Stomach (tissue), 4 donors: ENCODE measurements at regions not wholly inside any gene's neighbourhood (a gene's known extent, or its start where the extent isn't known, plus 50 kb on each side); places are given as distances from the start of the nearest gene placed in this dataset.

ENCODE experiments used
- CTCF ChIP-seq, 7 experiments: fragments of 450-650 bp in 4 of 7; fragments of 200-600 bp in 3 of 7; sonication (generic) in 3 of 7; IDR thresholded peaks; one replicate each; pipeline ENCODE4 v1.5.1; 2016 to 2019; ENCODE audit warnings: antibody characterized with exemption in 7 of 7, control low read depth in 2 of 7, mild to moderate bottlenecking in 1 of 7
- EP300 ChIP-seq: sonication (generic); formaldehyde crosslinking; IDR thresholded peaks from one replicate; pipeline ENCODE4 v1.6.1; 2017; ENCODE audit warnings: antibody characterized with exemption
- POLR2A ChIP-seq, 4 donors: fragments of 450-650 bp; IDR thresholded peaks; one replicate each; pipeline ENCODE4 v1.6.1; 2016; ENCODE audit warnings: antibody characterized with exemption in 4 of 4, control low read depth in 2 of 4, mild to moderate bottlenecking in 1 of 4, moderate library complexity in 1 of 4

DNA sequence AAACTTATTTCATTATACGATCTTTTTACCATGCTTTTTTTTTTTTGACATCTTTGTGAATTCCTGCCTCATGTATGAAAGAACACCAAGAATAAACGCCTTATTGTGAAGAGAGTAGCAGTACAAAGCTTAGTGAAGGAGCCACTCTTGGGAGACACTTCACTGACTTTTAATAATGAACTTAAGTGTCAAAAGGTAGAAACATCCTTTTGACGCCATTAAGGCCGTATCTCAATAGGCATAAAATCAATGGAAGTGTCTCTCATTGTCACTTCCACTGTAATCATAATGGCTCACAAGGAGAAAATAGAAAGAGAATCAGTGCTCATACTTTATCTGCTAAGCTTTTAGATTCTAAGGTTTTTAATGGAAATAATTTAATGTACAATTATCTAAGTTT, 657.8 kb downstream of the DIPK2A start:
- no peak for TF ChIP-seq POLR2A (IDR thresholded peaks at IDR 0.05)
- TF ChIP-seq CTCF (IDR thresholded peaks at IDR 0.05), result no peak
- TF ChIP-seq EP300, result no peak
